Epidermal melanocyte (primary cell): ENCODE measurements at regions not wholly inside any gene's neighbourhood (a gene's known extent, or its start where the extent isn't known, plus 50 kb on each side); places are given as distances from the start of the nearest gene placed in this dataset.
"Not testable (repeated sequence)": the region's sequence is repeated elsewhere in the genome, so short reads cannot be mapped to it uniquely, and the experiment has no call there.

ENCODE experiments used
- DNase-seq: peaks from one replicate; pipeline ENCODE4 v3.0.0; 2011; ENCODE audit warnings: low spot score; ENCODE audit not compliant: insufficient read length

DNA sequence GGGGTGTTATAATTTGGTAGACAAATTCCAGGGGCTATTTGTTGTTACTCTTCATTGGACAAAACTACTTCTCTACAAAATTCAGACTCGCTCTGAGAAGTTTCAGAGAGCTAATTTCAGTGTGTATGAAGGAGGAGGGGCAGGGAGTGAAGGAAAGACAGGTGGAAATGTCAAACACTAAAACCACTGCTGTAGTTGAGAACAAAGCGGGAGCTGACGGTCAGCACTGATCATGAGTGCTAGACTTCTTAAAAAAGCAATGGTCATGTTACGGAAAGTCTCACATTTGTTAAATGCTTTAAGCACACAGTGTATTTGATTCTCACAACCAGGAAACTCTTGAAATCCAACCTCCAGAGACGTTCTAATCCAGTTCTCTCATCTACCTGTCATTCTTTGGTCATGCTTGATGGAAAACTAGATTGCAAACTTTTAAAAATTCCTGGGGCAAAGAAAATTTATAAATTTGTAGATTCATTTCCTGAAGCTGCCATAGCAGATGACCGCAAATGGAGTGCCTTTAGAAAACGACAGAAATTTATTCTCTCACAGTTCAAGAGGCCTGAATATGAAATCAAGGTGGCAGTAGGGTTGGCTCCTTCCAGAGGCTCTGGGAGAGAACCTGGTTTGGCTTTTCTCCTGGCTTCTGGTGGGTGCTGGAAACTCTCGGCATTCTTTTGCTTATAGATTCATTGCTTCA is 100.7 kb upstream of the CARMIL1 start:
- DNase-seq, result no peak

GRCh38 chr6:25179051-25179778 is 100.0 kb upstream of the CARMIL1 start:
- no peak for DNase-seq

GRCh38 chr6:25180630-25181349 is 98.4 kb upstream of the CARMIL1 start:
- DNase-seq, result no peak

GRCh38 chr6:25181350-25181724 is 97.8 kb upstream of the CARMIL1 start:
- DNase-seq, result no peak

- DNase-seq, result no peak
These were observed 97.3 kb upstream of the CARMIL1 start for GRCh38 chr6:25181923-25182322.

- no peak for DNase-seq
These were observed 92.3 kb upstream of the CARMIL1 start for GRCh38 chr6:25186919-25187318.

DNA sequence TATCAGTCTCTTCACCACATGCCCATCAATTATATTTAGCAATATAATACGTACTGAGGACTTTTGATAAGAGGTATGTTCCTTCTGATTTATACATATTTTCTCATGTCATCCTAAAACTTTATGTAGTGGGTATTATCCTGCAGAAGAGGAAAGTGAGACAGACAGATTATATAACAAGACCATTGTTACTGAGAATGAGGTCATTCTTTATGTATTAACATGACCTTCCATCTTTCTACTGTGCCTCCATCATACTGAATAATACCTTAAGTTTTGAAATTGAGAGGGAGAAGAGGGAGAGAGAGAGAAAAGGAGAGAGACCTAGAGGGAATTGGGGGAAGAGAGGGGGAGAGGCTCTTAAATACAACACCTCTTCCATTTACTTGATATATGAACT is 90.9 kb upstream of the CARMIL1 start:
- DNase-seq, result no peak

DNA sequence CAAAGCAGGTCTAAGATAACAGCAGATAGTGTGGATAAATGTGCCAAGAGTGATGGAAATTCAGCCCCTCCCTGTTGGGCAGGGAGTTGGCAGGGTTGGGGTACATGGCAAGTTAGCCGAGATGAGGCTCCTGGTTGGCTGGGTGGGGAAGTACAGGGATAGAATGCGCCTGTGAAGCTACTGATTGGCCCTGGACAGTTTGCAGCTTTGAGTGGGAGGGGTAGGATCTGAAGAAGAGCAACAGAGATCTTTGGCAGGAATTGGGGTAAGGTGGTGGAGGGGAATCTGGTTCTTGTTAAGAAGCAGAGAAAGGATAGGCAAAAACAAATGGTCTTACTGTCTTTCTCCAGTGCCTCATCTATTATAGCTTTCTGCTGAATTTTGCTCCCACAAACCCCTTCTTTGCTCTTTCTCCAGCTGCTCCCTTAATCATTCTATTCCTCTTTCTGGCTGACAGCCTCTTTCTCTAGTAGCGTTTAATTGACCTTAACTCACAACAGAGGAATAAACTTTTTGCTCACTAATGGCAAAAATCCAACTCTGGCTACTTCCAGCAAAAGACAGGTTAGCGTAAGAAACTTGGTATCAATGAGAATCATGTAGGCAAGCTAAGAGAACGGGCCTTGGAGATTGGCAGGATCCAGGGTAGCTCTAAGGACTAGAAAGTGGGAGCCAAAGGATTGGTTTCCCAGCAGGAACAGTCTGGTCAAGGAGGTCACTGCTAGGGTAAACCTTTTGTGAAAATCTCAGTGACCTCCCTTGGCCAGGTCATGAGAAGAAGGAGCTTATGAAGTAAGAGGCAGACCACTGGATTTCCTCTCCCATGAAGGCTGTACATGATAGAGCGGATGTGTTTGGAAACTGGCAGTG is 86.3 kb upstream of the CARMIL1 start:
- DNase-seq, result no peak

DNA sequence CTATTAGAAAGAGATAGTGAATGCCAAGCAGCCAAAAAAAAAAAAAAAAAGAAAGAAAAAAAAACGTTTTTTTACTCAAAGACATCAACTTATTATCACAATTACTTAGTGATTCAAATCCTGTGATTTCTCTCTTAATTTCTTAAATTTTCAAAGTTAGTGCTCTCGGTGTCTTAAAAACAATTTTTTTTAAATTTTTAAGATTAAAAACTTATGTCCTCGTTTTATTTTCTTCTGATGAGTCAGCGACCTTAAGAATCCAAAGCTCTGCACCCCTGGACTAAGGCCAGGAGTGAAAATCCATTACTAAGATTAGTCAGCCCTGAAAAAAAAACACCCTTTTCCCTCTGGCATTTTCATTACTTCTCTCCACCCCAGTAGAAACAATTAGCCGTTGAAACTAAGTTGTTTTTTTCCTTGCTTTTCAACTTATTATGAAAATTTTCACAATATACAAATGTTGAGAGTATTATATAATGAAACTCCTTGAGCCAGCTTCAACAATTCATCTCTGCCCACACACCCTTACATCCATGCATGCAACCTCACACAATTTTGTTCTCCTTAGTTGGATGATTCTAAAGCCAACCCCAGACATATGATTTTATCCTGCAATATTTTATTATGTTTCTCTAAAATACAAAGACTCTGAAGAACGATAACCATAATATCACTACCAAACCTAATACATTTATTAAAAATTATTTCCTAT is 85.6 kb upstream of the CARMIL1 start:
- DNase-seq, result peak; percentile 72

DNA sequence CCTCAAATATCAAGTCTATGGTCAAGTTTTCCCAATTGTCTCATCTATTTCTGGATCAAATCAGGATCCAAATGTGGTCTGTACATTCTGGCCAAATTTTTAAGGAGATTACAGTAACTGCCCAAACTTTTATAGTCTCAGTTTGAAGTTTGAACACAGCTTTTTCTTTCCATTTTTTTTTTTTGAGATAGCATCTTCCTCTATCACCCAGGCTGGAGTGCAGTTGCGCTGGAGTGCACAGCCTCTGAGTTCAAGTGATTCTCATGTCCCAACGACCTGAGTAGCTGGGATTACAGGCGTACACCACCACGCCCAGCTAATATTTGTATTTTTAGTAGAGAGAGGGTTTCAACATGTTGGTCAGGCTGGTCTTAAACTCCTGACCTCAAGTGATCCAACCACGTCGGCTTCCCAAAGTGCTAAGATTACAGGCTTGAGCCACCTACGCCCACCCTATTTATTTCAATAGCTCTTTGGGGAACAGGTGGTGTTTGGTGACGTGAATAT is 84.9 kb upstream of the CARMIL1 start:
- no peak for DNase-seq

- DNase-seq, result no peak
These were observed 82.7 kb upstream of the CARMIL1 start for GRCh38 chr6:25196464-25196863.

DNA sequence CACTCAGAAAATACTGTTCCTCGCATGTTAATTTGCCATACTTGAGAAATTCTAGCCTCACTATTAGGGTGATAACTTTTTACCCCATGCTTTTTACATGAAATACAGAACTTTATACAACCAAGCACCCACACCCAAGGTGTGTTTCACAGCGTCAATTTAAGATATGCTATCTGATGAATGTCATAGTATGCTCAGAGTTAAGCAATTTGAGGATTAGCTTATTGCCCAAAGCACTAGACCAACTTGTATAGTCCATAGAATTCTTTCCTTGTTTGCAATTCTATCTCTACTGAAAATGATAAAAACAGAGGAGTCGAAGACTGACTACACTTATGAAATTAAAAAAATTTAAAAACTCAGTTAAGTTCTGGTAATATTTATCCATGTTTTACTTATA is 82.1 kb upstream of the CARMIL1 start:
- DNase-seq, result no peak

GRCh38 chr6:25199544-25199943 is 79.6 kb upstream of the CARMIL1 start:
- DNase-seq, result no peak

DNA sequence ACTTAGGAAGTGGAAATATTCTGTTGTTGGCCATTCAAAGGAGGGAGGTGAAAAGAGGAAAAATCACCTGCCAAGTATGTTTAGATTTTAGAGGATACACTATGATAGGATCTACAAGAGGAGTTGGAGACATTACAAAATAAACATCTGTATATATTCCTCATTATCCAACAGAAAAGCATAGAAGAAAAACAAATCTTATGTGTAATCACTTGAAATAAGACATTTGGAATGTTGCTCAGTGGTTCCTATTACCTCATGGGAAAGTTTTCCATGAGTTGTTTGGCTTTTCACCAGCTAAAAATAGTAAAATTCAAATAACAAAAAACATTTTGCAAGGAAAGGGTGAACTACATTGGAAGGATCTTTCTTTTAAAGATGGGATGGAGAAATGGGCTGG is 76.7 kb upstream of the CARMIL1 start:
- no peak for DNase-seq

DNA sequence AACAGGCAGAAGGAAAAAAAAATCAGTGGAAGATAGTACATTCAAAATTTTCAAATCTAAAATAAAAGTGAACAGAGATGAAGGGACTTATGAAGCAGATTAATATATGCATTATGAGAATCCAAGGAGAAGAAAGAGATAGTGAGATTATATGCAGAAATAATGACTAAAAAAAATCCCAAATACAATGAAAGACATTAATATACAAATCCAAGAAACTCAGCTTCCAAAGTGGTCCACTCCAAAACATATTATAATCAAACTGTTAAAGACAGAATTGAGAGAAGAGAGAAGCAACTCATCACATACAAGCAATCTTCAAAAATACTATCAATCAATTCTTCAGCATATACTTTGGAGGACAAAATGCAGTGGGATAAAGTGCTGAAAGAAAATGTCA is 73.5 kb upstream of the CARMIL1 start:
- no peak for DNase-seq

GRCh38 chr6:25207453-25208155 is 71.6 kb upstream of the CARMIL1 start:
- DNase-seq, result not testable (repeated sequence)

DNA sequence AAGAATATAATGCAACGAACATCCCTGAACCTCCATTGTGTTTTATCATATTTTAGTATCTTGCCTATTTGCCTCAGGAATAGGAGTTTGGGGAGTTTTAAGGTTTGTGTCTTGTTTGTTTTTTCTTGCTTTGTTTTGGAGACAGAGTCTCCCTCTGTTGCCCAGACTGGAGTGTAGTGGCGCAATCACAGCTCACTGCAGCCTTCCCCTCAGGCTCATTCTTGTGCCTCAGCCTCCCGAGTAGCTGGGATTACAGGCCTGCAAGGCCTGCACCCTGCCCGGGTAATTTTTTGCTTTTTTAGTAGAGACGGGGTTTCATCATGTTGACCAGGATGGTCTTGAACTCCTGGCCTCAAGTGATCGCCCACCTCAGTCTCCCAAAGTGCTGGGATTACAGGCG is 63.3 kb upstream of the CARMIL1 start:
- no peak for DNase-seq

- DNase-seq, result no peak
These were observed 61.9 kb upstream of the CARMIL1 start for GRCh38 chr6:25217302-25217701.

DNA sequence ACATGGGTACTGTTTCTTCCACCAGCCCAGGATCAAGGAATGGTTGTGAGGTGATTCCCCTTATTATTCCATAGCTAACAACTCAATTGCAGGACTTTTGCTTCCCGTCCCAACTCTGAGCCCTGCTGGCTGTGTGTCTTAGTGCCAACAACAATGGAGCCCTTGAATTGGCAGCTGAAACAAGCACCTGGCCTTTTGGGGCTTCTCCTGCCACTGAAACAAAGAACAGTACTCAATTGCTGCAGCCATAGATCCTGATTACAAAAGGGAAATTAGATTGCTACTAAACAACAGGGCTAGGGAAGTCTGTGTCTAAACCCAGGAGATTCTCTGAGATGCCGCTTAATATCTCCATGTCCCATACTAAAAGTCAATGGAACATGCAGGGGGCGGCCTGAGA is 61.3 kb upstream of the CARMIL1 start:
- DNase-seq, result no peak

GRCh38 chr6:25218346-25218745 is 60.8 kb upstream of the CARMIL1 start:
- no peak for DNase-seq
